Gastrocnemius medialis (tissue), 4 donors: ENCODE measurements at regions not wholly inside any gene's neighbourhood (a gene's known extent, or its start where the extent isn't known, plus 50 kb on each side); places are given as distances from the start of the nearest gene placed in this dataset.

ENCODE experiments used
- ATAC-seq, 2 donors: fragments of 150-250 bp; one replicate each; pipeline ENCODE4 v1.9.1; 2016
- DNase-seq, 2 donors: peaks; one replicate each; pipeline ENCODE4 v3.0.0-alpha.2; 2019
- H3K27ac ChIP-seq, 4 donors: fragments of 200-600 bp; sonication (generic); 1 replicate in 1 of 4; 2 replicates in 3 of 4; pipeline ENCODE4 v1.5.1; 2016 to 2018; ENCODE audit warnings: mild to moderate bottlenecking in 2 of 4, moderate library complexity in 1 of 4
- H3K27me3 ChIP-seq, 3 donors: fragments of 200-600 bp; sonication (generic) in 2 of 3; 1 replicate in 1 of 3; 2 replicates in 2 of 3; pipeline versions ENCODE4 v1.5.1 to v1.6.0; 2016 to 2019; ENCODE audit warnings: mild to moderate bottlenecking in 1 of 3, moderate library complexity in 1 of 3
- H3K36me3 ChIP-seq, 2 donors: fragments of 200-600 bp; sonication (generic) in 1 of 2; one replicate each; pipeline ENCODE4 v1.5.1; 2017 to 2018
- H3K4me1 ChIP-seq, 2 donors: fragments of 200-600 bp; sonication (generic) in 1 of 2; one replicate each; pipeline ENCODE4 v1.5.1; 2016 to 2017; ENCODE audit warnings: mild to moderate bottlenecking in 2 of 2
- H3K4me3 ChIP-seq, 4 donors: fragments of 200-600 bp; sonication (generic) in 3 of 4; 1 replicate in 1 of 4; 2 replicates in 3 of 4; pipeline ENCODE4 v1.5.1; 2016 to 2019; ENCODE audit warnings: mild to moderate bottlenecking in 2 of 4
- H3K9me3 ChIP-seq, 3 donors: fragments of 200-600 bp; sonication (generic) in 2 of 3; 1 replicate in 1 of 3; 2 replicates in 2 of 3; pipeline ENCODE4 v1.5.1; 2016 to 2019
- CTCF ChIP-seq, 5 experiments: fragments of 450-650 bp in 3 of 5; fragments of 200-600 bp in 2 of 5; sonication (generic) in 2 of 5; IDR thresholded peaks in 4 of 5; conservative IDR thresholded peaks in 1 of 5; 1 replicate in 4 of 5; 2 replicates in 1 of 5; pipeline ENCODE4 v1.5.1; 2016 to 2019; ENCODE audit warnings: antibody characterized with exemption in 5 of 5, mild to moderate bottlenecking in 3 of 5, moderate library complexity in 3 of 5
- POLR2A ChIP-seq, 2 donors: fragments of 450-650 bp; IDR thresholded peaks; one replicate each; pipeline ENCODE4 v1.6.1; 2017; ENCODE audit warnings: antibody characterized with exemption in 2 of 2, mild to moderate bottlenecking in 2 of 2, moderate library complexity in 2 of 2
- in situ Hi-C, 4 donors: fragments of 200-750 bp; cut with MboI; loops; one replicate each; pipeline versions ENCODE4 v1.15.0 to v1.8.0; 2017; ENCODE audit warnings: low sequenced_read_pairs in 4 of 4
- intact Hi-C: fragments of 100-400 bp; cut with DNase I; formaldehyde crosslinking; loops from one replicate; pipeline ENCODE4 v1.15.1; 2023; ENCODE audit warnings: low total_unique reads

GRCh38 chr13:33496336-33496735 lies 210.8 kb upstream of the STARD13 start:
- peaks cover 0 to 7% of the 10 kb centered on the region in 2 donors for H3K4me1 ChIP-seq
- DNase-seq (no peak), ATAC-seq (no peak)
- in situ Hi-C loops: no loop called here
- H3K36me3 ChIP-seq: no peaks in the 10 kb centered on the region
- H3K4me3 ChIP-seq: no peak overlapping the region
- no peak for TF ChIP-seq POLR2A (IDR thresholded peaks at IDR 0.05)
- no peak for TF ChIP-seq CTCF (IDR thresholded peaks at IDR 0.05 in 4 of 5, conservative IDR thresholded peaks at IDR 0.05 in 1 of 5)
- no peak overlapping the region for H3K27ac ChIP-seq
- no peaks in the 10 kb centered on the region for H3K9me3 ChIP-seq
- no peaks in the 10 kb centered on the region for H3K27me3 ChIP-seq
- intact Hi-C loops: no loop called here

- no peaks in the 10 kb centered on the region for H3K36me3 ChIP-seq
- intact Hi-C loops (no loop called here), in situ Hi-C loops (no loop called here)
- no peak overlapping the region for H3K27ac ChIP-seq
- TF ChIP-seq CTCF (IDR thresholded peaks at IDR 0.05 in 4 of 5, conservative IDR thresholded peaks at IDR 0.05 in 1 of 5): no peak
- DNase-seq: no peak
- peaks cover 0 to 7% of the 10 kb centered on the region in 2 donors for H3K4me1 ChIP-seq
- H3K4me3 ChIP-seq: no peak overlapping the region
- H3K27me3 ChIP-seq: no peaks in the 10 kb centered on the region
- H3K9me3 ChIP-seq: no peaks in the 10 kb centered on the region
- no peak for ATAC-seq
Observed at GRCh38 chr13:33497146-33497845, 211.7 kb upstream of the STARD13 start.

- DNase-seq (no peak), ATAC-seq (no peak)
- Histone ChIP-seq H3K9me3 (no peaks in the 10 kb centered on the region), H3K4me3 (no peak overlapping the region), H3K27ac (no peak overlapping the region), H3K36me3 (no peaks in the 10 kb centered on the region), H3K4me1 (peaks cover 21 to 25% of the 10 kb centered on the region in 2 donors), H3K27me3 (no peaks in the 10 kb centered on the region)
- in situ Hi-C loops (no loop called here), intact Hi-C loops (loop anchor here (10.0 kb wide), 1 partner anchor 283 kb away; no protein-coding TSS in a partner anchor)
- TF ChIP-seq POLR2A (IDR thresholded peaks at IDR 0.05) (no peak), CTCF (IDR thresholded peaks at IDR 0.05 in 4 of 5, conservative IDR thresholded peaks at IDR 0.05 in 1 of 5) (no peak)
Observed at GRCh38 chr13:33508060-33508459, 222.5 kb upstream of the STARD13 start.

- in situ Hi-C loops: no loop called here
- DNase-seq (peak; percentile 42 to 47), ATAC-seq (peak; percentile 83 to 90)
- Histone ChIP-seq H3K4me3 (peak overlapping the region in 2 of 4 donors; percentile 4 to 10), H3K36me3 (no peaks in the 10 kb centered on the region), H3K4me1 (peaks cover 21 to 25% of the 10 kb centered on the region in 2 donors), H3K9me3 (no peaks in the 10 kb centered on the region), H3K27ac (peak overlapping the region; percentile 65 to 81 (median 70)), H3K27me3 (no peaks in the 10 kb centered on the region)
- no peak for TF ChIP-seq CTCF (IDR thresholded peaks at IDR 0.05 in 4 of 5, conservative IDR thresholded peaks at IDR 0.05 in 1 of 5)
- TF ChIP-seq POLR2A (IDR thresholded peaks at IDR 0.05): peak in 1 of 2 donors; percentile 15
- intact Hi-C loops: loop anchor here (10.0 kb wide), 1 partner anchor 285 kb away; no protein-coding TSS in a partner anchor
Observed at GRCh38 chr13:33509642-33510229, 224.2 kb upstream of the STARD13 start.
